HS-5 (cell line): ENCODE measurements at regions not wholly inside any gene's neighbourhood (a gene's known extent, or its start where the extent isn't known, plus 50 kb on each side); places are given as distances from the start of the nearest gene placed in this dataset.

Experiments
- DNase-seq: peaks from one replicate; pipeline ENCODE4 v3.0.0-alpha.2; 2012; ENCODE audit warnings: low read depth

- no peak for DNase-seq
Observed at GRCh38 chr9:88754886-88755285, 219.9 kb downstream of the NXNL2 start.

- no peak for DNase-seq
Observed at GRCh38 chr9:88757406-88758010, 222.5 kb downstream of the NXNL2 start.

GRCh38 chr9:88759364-88759763 is 224.4 kb downstream of the NXNL2 start:
- no peak for DNase-seq

GRCh38 chr9:88766778-88767503 is 224.3 kb upstream of the S1PR3 start:
- DNase-seq: no peak

- no peak for DNase-seq
Observed at GRCh38 chr9:88767504-88767790, 223.8 kb upstream of the S1PR3 start.

GRCh38 chr9:88772575-88772974 is 218.7 kb upstream of the S1PR3 start:
- DNase-seq: no peak

GRCh38 chr9:88773126-88773525 is 218.1 kb upstream of the S1PR3 start:
- no peak for DNase-seq

- DNase-seq: no peak
Observed at GRCh38 chr9:88773627-88774244, 217.5 kb upstream of the S1PR3 start.

- peak; percentile 74 for DNase-seq
Observed at GRCh38 chr9:88775037-88775471, 216.2 kb upstream of the S1PR3 start.

- no peak for DNase-seq
Observed at GRCh38 chr9:88775559-88775958, 215.7 kb upstream of the S1PR3 start.

GRCh38 chr9:88775966-88776365 is 215.3 kb upstream of the S1PR3 start:
- no peak for DNase-seq

GRCh38 chr9:88776717-88777497 is 214.4 kb upstream of the S1PR3 start:
- peak; percentile 85 for DNase-seq

GRCh38 chr9:88777498-88778312 is 213.6 kb upstream of the S1PR3 start:
- no peak for DNase-seq

- DNase-seq: no peak
Observed at GRCh38 chr9:88781628-88782391, 209.5 kb upstream of the S1PR3 start.

- no peak for DNase-seq
Observed at GRCh38 chr9:88782931-88783710, 208.1 kb upstream of the S1PR3 start.

- no peak for DNase-seq
Observed at GRCh38 chr9:88783711-88784083, 207.6 kb upstream of the S1PR3 start.

- no peak for DNase-seq
Observed at GRCh38 chr9:88784960-88785359, 206.3 kb upstream of the S1PR3 start.

- no peak for DNase-seq
Observed at GRCh38 chr9:88786291-88787079, 204.8 kb upstream of the S1PR3 start.

GRCh38 chr9:88789785-88790184 is 201.5 kb upstream of the S1PR3 start:
- peak; percentile 56 for DNase-seq
